ENCODE measurements at regions not wholly inside any gene's neighbourhood (a gene's known extent, or its start where the extent isn't known, plus 50 kb on each side); places are given as distances from the start of the nearest gene placed in this dataset.

- no peak for DNase-seq (ENCODE audit: low spot score)
Observed at GRCh38 chr14:49240383-49240782, 345.8 kb downstream of the RPS29 start.

- DNase-seq (ENCODE audit: low spot score) = no peak
Observed at GRCh38 chr14:49228552-49228951, 357.6 kb downstream of the RPS29 start.

DNA sequence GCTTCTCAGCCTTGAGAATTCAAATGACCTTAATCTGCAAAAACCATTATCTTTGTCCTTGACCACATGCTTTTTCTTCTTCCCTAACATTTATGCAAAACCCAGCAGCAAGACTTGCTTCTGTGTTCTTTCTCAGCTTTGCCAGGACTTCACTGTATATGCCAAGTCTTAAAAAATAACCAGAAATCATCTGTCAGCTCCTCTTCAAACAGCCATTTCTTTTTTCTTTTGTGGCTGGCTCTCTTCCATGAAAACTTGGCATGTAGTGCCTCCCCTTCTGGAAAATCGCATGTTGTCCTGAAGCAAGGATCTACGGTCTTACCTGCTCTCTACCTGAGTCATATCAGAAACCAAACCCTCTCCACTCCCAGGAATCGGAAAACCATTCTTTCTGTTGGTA, 364.9 kb downstream of the RPS29 start:
- no peak for DNase-seq (ENCODE audit: low spot score)

- DNase-seq (ENCODE audit: low spot score) = no peak
Observed at GRCh38 chr14:49220492-49220891, 365.7 kb downstream of the RPS29 start.

GRCh38 chr14:49218436-49219092, 367.6 kb downstream of the RPS29 start:
- no peak for DNase-seq (ENCODE audit: low spot score)

DNA sequence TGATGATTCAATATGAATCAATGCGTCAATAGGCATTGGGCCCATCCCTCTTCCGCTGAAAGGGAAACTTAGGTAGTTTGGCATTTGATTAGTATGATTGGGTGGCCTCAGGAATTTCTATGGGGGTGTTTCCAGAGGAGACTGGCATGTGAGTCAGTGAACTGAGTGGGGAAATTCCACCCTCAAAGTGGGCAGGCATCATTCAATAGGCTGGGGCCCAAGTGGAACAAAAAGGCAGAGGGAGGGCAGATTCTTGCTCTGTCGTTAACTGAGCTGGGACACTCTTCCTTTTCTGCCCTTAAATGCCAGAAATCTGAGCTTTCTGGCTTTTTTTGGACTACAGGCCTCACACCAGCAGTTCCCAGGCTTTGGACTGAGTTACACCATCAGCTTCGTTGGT, 373.5 kb downstream of the RPS29 start:
- DNase-seq (ENCODE audit: low spot score) = no peak

GRCh38 chr14:49209416-49209815, 376.8 kb downstream of the RPS29 start:
- no peak for DNase-seq (ENCODE audit: low spot score)

DNA sequence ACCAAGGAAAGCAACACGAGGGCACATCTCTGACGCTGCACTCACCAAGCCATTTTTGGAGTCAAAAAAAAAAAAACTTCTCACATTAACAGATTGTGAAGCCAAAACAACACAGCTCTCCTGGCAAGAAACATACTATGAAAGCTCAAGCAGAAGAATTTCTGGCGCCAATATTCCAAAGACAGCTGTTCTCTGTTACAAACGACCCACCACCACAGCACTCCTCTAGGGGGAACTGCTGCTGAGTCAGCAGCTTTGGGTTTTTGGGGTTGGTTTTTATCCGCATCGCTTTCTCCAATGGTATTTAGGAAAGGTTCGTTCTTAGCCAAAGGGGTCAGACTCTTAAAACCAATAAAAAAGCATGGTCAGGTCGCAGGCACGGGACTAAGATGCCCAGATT, 379.4 kb downstream of the RPS29 start:
- peak; percentile 13 for DNase-seq (ENCODE audit: low spot score)

- DNase-seq (ENCODE audit: low spot score) = no peak
Observed at GRCh38 chr14:49203676-49204075, 382.5 kb downstream of the RPS29 start.

GRCh38 chr14:49199159-49199558, 387.0 kb downstream of the RPS29 start:
- DNase-seq (ENCODE audit: low spot score) = no peak

GRCh38 chr14:49196327-49196726, 389.9 kb downstream of the RPS29 start:
- DNase-seq (ENCODE audit: low spot score) = no peak

- DNase-seq (ENCODE audit: low spot score) = peak; percentile 31
Observed at GRCh38 chr14:49194067-49194466, 392.1 kb downstream of the RPS29 start.

GRCh38 chr14:49193332-49194065, 392.7 kb downstream of the RPS29 start:
- no peak for DNase-seq (ENCODE audit: low spot score)

GRCh38 chr14:49191380-49191779, 394.8 kb downstream of the RPS29 start:
- DNase-seq (ENCODE audit: low spot score) = no peak

DNA sequence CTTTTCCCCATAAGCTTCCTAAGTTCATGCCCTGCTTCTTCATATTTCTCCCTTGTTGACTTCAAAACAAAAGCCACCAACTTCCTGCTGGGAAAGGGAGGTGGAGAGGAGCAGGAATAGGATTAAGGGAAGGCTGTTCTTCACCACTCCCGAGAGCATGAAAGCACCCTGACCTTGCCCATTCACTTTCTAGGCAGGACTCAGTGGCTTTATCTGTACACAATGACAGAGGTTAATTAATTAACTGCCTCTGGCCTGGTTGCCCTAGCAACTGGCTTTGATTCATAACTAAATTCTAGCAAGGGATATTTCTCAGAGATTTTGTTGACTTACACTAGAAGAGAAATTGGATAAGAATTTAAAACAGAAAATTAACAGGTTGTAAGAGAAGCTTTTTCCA, 396.8 kb downstream of the RPS29 start:
- DNase-seq (ENCODE audit: low spot score) = no peak

- no peak for DNase-seq (ENCODE audit: low spot score)
Observed at GRCh38 chr14:49187799-49188198, 398.4 kb downstream of the RPS29 start.

GRCh38 chr14:49173765-49174373, 412.3 kb downstream of the RPS29 start:
- peak; percentile 18 for DNase-seq (ENCODE audit: low spot score)

DNA sequence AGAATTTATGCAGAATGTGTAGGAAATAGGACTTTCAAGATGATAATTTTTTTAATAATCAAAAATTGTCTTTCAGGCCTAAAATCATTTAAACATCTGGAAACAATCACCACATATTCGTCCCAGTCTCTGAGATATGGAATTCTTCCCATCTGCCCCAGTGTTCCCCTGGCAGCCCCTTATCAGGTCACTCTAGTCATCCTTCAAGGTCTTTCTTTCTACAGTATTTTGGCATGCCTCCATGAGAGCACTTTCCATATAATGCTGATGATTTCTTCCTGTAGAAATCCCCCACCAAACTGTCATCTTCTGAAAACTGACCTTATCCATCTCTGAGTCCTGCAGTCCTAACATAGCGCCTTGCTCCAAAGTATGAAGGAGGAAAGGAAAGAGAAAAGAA, 422.1 kb downstream of the RPS29 start:
- DNase-seq (ENCODE audit: low spot score) = no peak

DNA sequence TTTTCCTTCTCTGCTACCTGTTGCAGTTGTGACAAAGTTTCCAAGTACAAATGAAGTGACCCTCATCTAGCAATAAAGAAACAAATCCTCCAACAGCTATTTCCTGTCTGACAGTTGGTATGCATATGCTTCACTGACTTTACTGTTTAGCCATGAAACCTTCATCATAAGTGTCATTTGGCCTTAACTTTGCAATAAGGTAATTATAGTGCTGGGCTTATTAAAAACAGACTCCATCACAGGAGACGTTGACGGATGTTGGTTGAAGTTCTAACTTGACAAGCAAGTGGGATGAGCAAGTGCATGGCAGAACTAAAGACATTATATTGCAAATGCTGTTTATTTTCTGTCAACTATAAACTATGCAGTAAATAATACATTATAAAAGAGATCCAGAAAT, 425.2 kb downstream of the RPS29 start:
- DNase-seq (ENCODE audit: low spot score) = no peak

GRCh38 chr14:49159081-49159480, 427.1 kb downstream of the RPS29 start:
- DNase-seq (ENCODE audit: low spot score) = no peak

- no peak for DNase-seq (ENCODE audit: low spot score)
Observed at GRCh38 chr14:49139593-49139992, 446.6 kb downstream of the RPS29 start.

GRCh38 chr14:49134940-49135339, 451.2 kb downstream of the RPS29 start:
- peak; percentile 4 for DNase-seq (ENCODE audit: low spot score)

- no peak for DNase-seq (ENCODE audit: low spot score)
Observed at GRCh38 chr14:49121246-49121645, 464.9 kb downstream of the RPS29 start.
